Spleen (tissue), 11 donors: ENCODE measurements at regions not wholly inside any gene's neighbourhood (a gene's known extent, or its start where the extent isn't known, plus 50 kb on each side); places are given as distances from the start of the nearest gene placed in this dataset.
A peak's percentile ranks its signal among the peaks of the same experiment; 100 is the strongest.

Source experiments
- DNase-seq: peaks from one replicate; pipeline ENCODE4 v3.0.0-alpha.2; 2020
- H3K27ac ChIP-seq, 8 donors: fragments of 200-600 bp; sonication (generic) in 7 of 8; 1 replicate in 4 of 8; 2 replicates in 4 of 8; pipeline versions ENCODE4 v1.5.0 to v1.8.0; 2016 to 2021; ENCODE audit warnings: inconsistent platforms in 4 of 8, mild to moderate bottlenecking in 4 of 8, moderate library complexity in 1 of 8
- H3K27me3 ChIP-seq, 7 donors: fragments of 200-600 bp; sonication (generic) in 6 of 7; replicated peaks in 1 of 7; 1 replicate in 4 of 7; 2 replicates in 3 of 7; pipeline versions ENCODE4 v1.5.0 to v1.8.0; 2016 to 2021; ENCODE audit warnings: inconsistent platforms in 3 of 7, mild to moderate bottlenecking in 1 of 7
- H3K36me3 ChIP-seq, 6 donors: fragments of 200-600 bp; sonication (generic) in 5 of 6; 1 replicate in 4 of 6; 2 replicates in 2 of 6; pipeline versions ENCODE4 v1.5.0 to v1.8.0; 2016 to 2021; ENCODE audit warnings: inconsistent platforms in 2 of 6
- H3K4me1 ChIP-seq, 6 donors: fragments of 200-600 bp; sonication (generic) in 5 of 6; 1 replicate in 3 of 6; 2 replicates in 3 of 6; pipeline versions ENCODE4 v1.5.0 to v1.8.0; 2016 to 2021; ENCODE audit warnings: inconsistent platforms in 3 of 6
- H3K4me3 ChIP-seq, 8 donors: fragments of 200-600 bp; sonication (generic) in 7 of 8; 1 replicate in 4 of 8; 2 replicates in 4 of 8; pipeline versions ENCODE4 v1.5.0 to v1.8.0; 2016 to 2021; ENCODE audit warnings: inconsistent platforms in 4 of 8, mild to moderate bottlenecking in 4 of 8, moderate library complexity in 2 of 8
- H3K9me3 ChIP-seq, 8 donors: fragments of 200-600 bp; sonication (generic) in 7 of 8; 1 replicate in 4 of 8; 2 replicates in 4 of 8; pipeline versions ENCODE4 v1.5.0 to v1.8.0; 2016 to 2021; ENCODE audit warnings: inconsistent platforms in 4 of 8
- POLR2A ChIP-seq, 3 donors: fragments of 450-650 bp; IDR thresholded peaks; one replicate each; pipeline ENCODE4 v1.5.1; 2017; ENCODE audit warnings: antibody characterized with exemption in 3 of 3, mild to moderate bottlenecking in 1 of 3
- POLR2AphosphoS5 ChIP-seq, 3 donors: sonication (generic); formaldehyde crosslinking; IDR thresholded peaks; one replicate each; pipeline ENCODE4 v1.5.1; 2017; ENCODE audit warnings: antibody characterized with exemption in 3 of 3
- WGBS, 5 donors: extraction: QIAGEN DNeasy Blood & Tissue Kit in 3 of 5; methylation state at CpG; one replicate each; pipeline versions ENCODE4 v1.1.5 to v1.1.7; 2013 to 2018; 5-methylcytosine and 5-hydroxymethylcytosine counted together
- intact Hi-C: fragments of 100-400 bp; cut with DNase I; formaldehyde crosslinking; loops from one replicate; pipeline ENCODE4 v1.15.0; 2023; ENCODE audit warnings: low total_unique reads
- TF ChIP-seq, protein P1 (sequence below), 11 experiments: fragments of 200-600 bp in 7 of 11; fragments of 450-650 bp in 4 of 11; sonication (generic) in 4 of 11; IDR thresholded peaks in 8 of 11; conservative IDR thresholded peaks in 3 of 11; 1 replicate in 7 of 11; 2 replicates in 4 of 11; pipeline versions ENCODE4 v1.4.0 to v1.8.0; 2016 to 2021; ENCODE audit warnings: antibody characterized with exemption in 11 of 11, inconsistent platforms in 4 of 11, mild to moderate bottlenecking in 1 of 11
- donor health status: healthy with polysubstance abuse.
- donor health status: DM: no; HTN: no; CAD: no; lungs with moderate emphysema.
- donor health status: DM: no; HTN: no; CAD: no.
- donor health status: Bipolar disorder and iron deficiency.
- donor health status: healthy.
- donor health status: DM: no; HTN: no; CAD: no.
- donor health status: DM: yes; HTN: yes; CAD: no.

GRCh38 chr2:84029903-84030575 is 429.0 kb downstream of the SUCLG1 start:
- intact Hi-C loops = loop anchor here (10.0 kb wide), 1 partner anchor 275 kb away; no protein-coding TSS in a partner anchor

GRCh38 chr2:84026818-84027217 is 432.3 kb downstream of the SUCLG1 start:
- TF ChIP-seq, protein P1, sequence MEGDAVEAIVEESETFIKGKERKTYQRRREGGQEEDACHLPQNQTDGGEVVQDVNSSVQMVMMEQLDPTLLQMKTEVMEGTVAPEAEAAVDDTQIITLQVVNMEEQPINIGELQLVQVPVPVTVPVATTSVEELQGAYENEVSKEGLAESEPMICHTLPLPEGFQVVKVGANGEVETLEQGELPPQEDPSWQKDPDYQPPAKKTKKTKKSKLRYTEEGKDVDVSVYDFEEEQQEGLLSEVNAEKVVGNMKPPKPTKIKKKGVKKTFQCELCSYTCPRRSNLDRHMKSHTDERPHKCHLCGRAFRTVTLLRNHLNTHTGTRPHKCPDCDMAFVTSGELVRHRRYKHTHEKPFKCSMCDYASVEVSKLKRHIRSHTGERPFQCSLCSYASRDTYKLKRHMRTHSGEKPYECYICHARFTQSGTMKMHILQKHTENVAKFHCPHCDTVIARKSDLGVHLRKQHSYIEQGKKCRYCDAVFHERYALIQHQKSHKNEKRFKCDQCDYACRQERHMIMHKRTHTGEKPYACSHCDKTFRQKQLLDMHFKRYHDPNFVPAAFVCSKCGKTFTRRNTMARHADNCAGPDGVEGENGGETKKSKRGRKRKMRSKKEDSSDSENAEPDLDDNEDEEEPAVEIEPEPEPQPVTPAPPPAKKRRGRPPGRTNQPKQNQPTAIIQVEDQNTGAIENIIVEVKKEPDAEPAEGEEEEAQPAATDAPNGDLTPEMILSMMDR (IDR thresholded peaks at IDR 0.05 in 8 of 11, conservative IDR thresholded peaks at IDR 0.05 in 3 of 11) = no peak
- TF ChIP-seq POLR2A (IDR thresholded peaks at IDR 0.05) = no peak
- no peak for TF ChIP-seq POLR2AphosphoS5 (IDR thresholded peaks at IDR 0.05)
- 93 to 98% (median 94%) methylated on average over 3 of the region's 3 CpGs for WGBS, 5 donors
- Histone ChIP-seq H3K4me3 (no peak overlapping the region), H3K4me1 (no peaks in the 10 kb centered on the region), H3K27me3 (no peaks in the 10 kb centered on the region), H3K9me3 (no peaks in the 10 kb centered on the region), H3K36me3 (no peaks in the 10 kb centered on the region), H3K27ac (no peak overlapping the region)
- intact Hi-C loops = loop anchor here (10.0 kb wide), 1 partner anchor 278 kb away; no protein-coding TSS in a partner anchor
- DNase-seq = no peak

More at GRCh38 chr2:84029903-84030575, 429.0 kb downstream of the SUCLG1 start:
- 90 to 94% (median 91%) methylated on average over 4 of the region's 4 CpGs for whole genome bisulfite sequencing, 5 donors
- TF ChIP-seq, protein P1 (IDR thresholded peaks at IDR 0.05 in 8 of 11, conservative IDR thresholded peaks at IDR 0.05 in 3 of 11) = no peak
- TF ChIP-seq POLR2A (IDR thresholded peaks at IDR 0.05) (no peak), POLR2AphosphoS5 (IDR thresholded peaks at IDR 0.05) (no peak)
- Histone ChIP-seq H3K4me1 (no peaks in the 10 kb centered on the region), H3K9me3 (no peaks in the 10 kb centered on the region), H3K4me3 (no peak overlapping the region), H3K27ac (no peak overlapping the region), H3K36me3 (no peaks in the 10 kb centered on the region), H3K27me3 (no peaks in the 10 kb centered on the region)
- no peak for DNase-seq

GRCh38 chr2:84022810-84023431 is 436.2 kb downstream of the SUCLG1 start:
- Histone ChIP-seq H3K4me1 (no peaks in the 10 kb centered on the region), H3K9me3 (no peaks in the 10 kb centered on the region), H3K27ac (no peak overlapping the region), H3K36me3 (no peaks in the 10 kb centered on the region), H3K27me3 (no peaks in the 10 kb centered on the region), H3K4me3 (no peak overlapping the region)
- TF ChIP-seq POLR2A (IDR thresholded peaks at IDR 0.05) = no peak
- TF ChIP-seq, protein P1 (IDR thresholded peaks at IDR 0.05 in 8 of 11, conservative IDR thresholded peaks at IDR 0.05 in 3 of 11) = peak in 8 of 11 experiments; percentile 10 to 64 (median 48)
- intact Hi-C loops = loop anchor here (10.0 kb wide), 1 partner anchor 282 kb away; no protein-coding TSS in a partner anchor
- DNase-seq = no peak
- WGBS, 5 donors = 43 to 50% (median 44%) methylated on average over 5 of the region's 5 CpGs

GRCh38 chr2:84017010-84017409 is 442.1 kb downstream of the SUCLG1 start:
- no peak for DNase-seq

More at GRCh38 chr2:84017010-84017409, 442.1 kb downstream of the SUCLG1 start:
- H3K4me1 ChIP-seq = no peaks in the 10 kb centered on the region
- H3K36me3 ChIP-seq = no peaks in the 10 kb centered on the region
- TF ChIP-seq POLR2AphosphoS5 (IDR thresholded peaks at IDR 0.05) (no peak), POLR2A (IDR thresholded peaks at IDR 0.05) (no peak)
- TF ChIP-seq, protein P1 (IDR thresholded peaks at IDR 0.05 in 8 of 11, conservative IDR thresholded peaks at IDR 0.05 in 3 of 11) = no peak
- H3K4me3 ChIP-seq = no peak overlapping the region
- H3K27me3 ChIP-seq = no peaks in the 10 kb centered on the region
- H3K9me3 ChIP-seq = no peaks in the 10 kb centered on the region
- H3K27ac ChIP-seq = no peak overlapping the region
- intact Hi-C loops = no loop called here
